HG03280 (cell line): ENCODE measurements at regions not wholly inside any gene's neighbourhood (a gene's known extent, or its start where the extent isn't known, plus 50 kb on each side); places are given as distances from the start of the nearest gene placed in this dataset.

Experiments used
- ATAC-seq: cut with Tn5 transposase; IDR thresholded peaks from one replicate; pipeline ENCODE4 v1.9.1; 2021; ENCODE audit warnings: mild to moderate bottlenecking, moderate library complexity; ENCODE audit not compliant: unreplicated experiment

GRCh38 chr2:111698743-111699554, 185.0 kb downstream of the ANAPC1 start:
- ATAC-seq = peak; percentile 41

- ATAC-seq = no peak
These were observed 182.7 kb downstream of the ANAPC1 start for GRCh38 chr2:111701266-111701665.

GRCh38 chr2:111701798-111702118, 182.2 kb downstream of the ANAPC1 start:
- ATAC-seq = no peak

GRCh38 chr2:111702119-111702803, 181.7 kb downstream of the ANAPC1 start:
- ATAC-seq = no peak

- ATAC-seq = no peak
These were observed 181.2 kb downstream of the ANAPC1 start for GRCh38 chr2:111702804-111703196.

GRCh38 chr2:111703759-111704158, 180.2 kb downstream of the ANAPC1 start:
- ATAC-seq = no peak

GRCh38 chr2:111704246-111704645, 179.7 kb downstream of the ANAPC1 start:
- ATAC-seq = no peak

- peak; percentile 34 for ATAC-seq
These were observed 178.8 kb downstream of the ANAPC1 start for GRCh38 chr2:111705239-111705638.

GRCh38 chr2:111705711-111706336, 178.2 kb downstream of the ANAPC1 start:
- ATAC-seq = peak; percentile 87

- peak; percentile 9 for ATAC-seq
These were observed 177.5 kb downstream of the ANAPC1 start for GRCh38 chr2:111706481-111707001.

GRCh38 chr2:111707700-111708099, 176.3 kb downstream of the ANAPC1 start:
- ATAC-seq = no peak

GRCh38 chr2:111708476-111709180, 175.4 kb downstream of the ANAPC1 start:
- no peak for ATAC-seq

GRCh38 chr2:111709321-111709720, 174.7 kb downstream of the ANAPC1 start:
- ATAC-seq = no peak

GRCh38 chr2:111710085-111710484, 173.9 kb downstream of the ANAPC1 start:
- no peak for ATAC-seq

GRCh38 chr2:111710613-111711012, 173.4 kb downstream of the ANAPC1 start:
- ATAC-seq = no peak

- ATAC-seq = no peak
These were observed 172.7 kb downstream of the ANAPC1 start for GRCh38 chr2:111711270-111711669.

GRCh38 chr2:111712361-111712760, 171.6 kb downstream of the ANAPC1 start:
- ATAC-seq = no peak

GRCh38 chr2:111712940-111713515, 171.0 kb downstream of the ANAPC1 start:
- no peak for ATAC-seq

- no peak for ATAC-seq
These were observed 167.7 kb downstream of the ANAPC1 start for GRCh38 chr2:111715987-111716904.
